ENCODE measurements at regions not wholly inside any gene's neighbourhood (a gene's known extent, or its start where the extent isn't known, plus 50 kb on each side); places are given as distances from the start of the nearest gene placed in this dataset.

DNA sequence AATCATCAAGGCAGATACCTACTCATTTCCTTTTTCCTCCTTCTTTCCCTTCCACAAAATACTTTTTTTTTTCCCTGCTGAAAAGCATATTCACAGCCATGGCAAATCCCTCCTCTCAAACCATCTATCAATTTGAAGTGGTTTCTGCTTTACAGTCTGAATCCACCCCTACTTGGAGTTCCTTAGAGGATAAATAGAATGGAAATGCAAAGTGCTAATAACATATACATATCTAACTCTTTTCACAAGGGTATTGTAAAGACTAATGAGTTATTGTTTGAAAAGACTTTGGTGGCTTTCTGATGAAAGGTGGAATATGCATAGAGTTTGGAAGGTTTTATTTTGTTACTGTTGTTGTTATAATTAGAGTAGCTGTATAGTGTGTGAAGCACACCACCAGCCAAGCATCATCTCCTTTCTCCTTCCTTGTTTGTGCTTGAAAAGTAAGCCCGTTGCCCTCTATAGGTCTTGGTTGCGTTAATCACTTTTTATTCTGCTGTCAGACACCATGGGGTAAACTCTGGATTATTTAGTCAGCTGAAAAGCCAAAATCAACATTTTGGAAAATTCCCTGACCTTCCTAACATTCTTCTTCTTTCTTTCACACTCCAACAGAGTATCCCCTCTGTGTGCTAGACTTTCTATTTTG is 2126.9 kb upstream of the CELF4 start:
- TF ChIP-seq, protein P1, sequence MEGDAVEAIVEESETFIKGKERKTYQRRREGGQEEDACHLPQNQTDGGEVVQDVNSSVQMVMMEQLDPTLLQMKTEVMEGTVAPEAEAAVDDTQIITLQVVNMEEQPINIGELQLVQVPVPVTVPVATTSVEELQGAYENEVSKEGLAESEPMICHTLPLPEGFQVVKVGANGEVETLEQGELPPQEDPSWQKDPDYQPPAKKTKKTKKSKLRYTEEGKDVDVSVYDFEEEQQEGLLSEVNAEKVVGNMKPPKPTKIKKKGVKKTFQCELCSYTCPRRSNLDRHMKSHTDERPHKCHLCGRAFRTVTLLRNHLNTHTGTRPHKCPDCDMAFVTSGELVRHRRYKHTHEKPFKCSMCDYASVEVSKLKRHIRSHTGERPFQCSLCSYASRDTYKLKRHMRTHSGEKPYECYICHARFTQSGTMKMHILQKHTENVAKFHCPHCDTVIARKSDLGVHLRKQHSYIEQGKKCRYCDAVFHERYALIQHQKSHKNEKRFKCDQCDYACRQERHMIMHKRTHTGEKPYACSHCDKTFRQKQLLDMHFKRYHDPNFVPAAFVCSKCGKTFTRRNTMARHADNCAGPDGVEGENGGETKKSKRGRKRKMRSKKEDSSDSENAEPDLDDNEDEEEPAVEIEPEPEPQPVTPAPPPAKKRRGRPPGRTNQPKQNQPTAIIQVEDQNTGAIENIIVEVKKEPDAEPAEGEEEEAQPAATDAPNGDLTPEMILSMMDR (IDR thresholded peaks at IDR 0.05), result no peak
- TF ChIP-seq POLR2A (IDR thresholded peaks at IDR 0.05), result no peak

All from testis (tissue), 2 donors.